WERI-Rb-1 (cell line): ENCODE measurements at regions not wholly inside any gene's neighbourhood (a gene's known extent, or its start where the extent isn't known, plus 50 kb on each side); places are given as distances from the start of the nearest gene placed in this dataset.
"Not testable (repeated sequence)": the region's sequence is repeated elsewhere in the genome, so short reads cannot be mapped to it uniquely, and the experiment has no call there.

Experiments
- DNase-seq: peaks from one replicate; pipeline ENCODE4 v3.0.0-alpha.2; 2020
- H3K27ac ChIP-seq: fragments of 250-450 bp; sonication (Bioruptor Pico); 2 replicates; pipeline ENCODE4 v1.5.1; 2020; ENCODE audit warnings: mild to moderate bottlenecking, moderate library complexity
- H3K27me3 ChIP-seq: fragments of 250-450 bp; sonication (Bioruptor Pico); 2 replicates; pipeline ENCODE4 v1.5.1; 2021; ENCODE audit warnings: mild to moderate bottlenecking, low read depth, moderate library complexity; ENCODE audit not compliant: insufficient read depth, severe bottlenecking
- H3K36me3 ChIP-seq: fragments of 250-450 bp; sonication (Bioruptor Pico); 2 replicates; pipeline ENCODE4 v1.5.1; 2020; ENCODE audit warnings: mild to moderate bottlenecking, moderate library complexity
- H3K4me3 ChIP-seq: 2 replicates; pipeline ENCODE4 v1.5.1; 2011; ENCODE audit warnings: low read depth, mild to moderate bottlenecking, control low read depth, low read length
- H3K9me3 ChIP-seq: fragments of 250-450 bp; sonication (Bioruptor Pico); 2 replicates; pipeline ENCODE4 v1.5.1; 2021; ENCODE audit warnings: mild to moderate bottlenecking, moderate library complexity; ENCODE audit not compliant: severe bottlenecking
- CTCF ChIP-seq: IDR thresholded peaks from 2 replicates; pipeline ENCODE4 v1.5.1; 2011; ENCODE audit warnings: low read depth, mild to moderate bottlenecking, control low read depth, inconsistent platforms, low read length

DNA sequence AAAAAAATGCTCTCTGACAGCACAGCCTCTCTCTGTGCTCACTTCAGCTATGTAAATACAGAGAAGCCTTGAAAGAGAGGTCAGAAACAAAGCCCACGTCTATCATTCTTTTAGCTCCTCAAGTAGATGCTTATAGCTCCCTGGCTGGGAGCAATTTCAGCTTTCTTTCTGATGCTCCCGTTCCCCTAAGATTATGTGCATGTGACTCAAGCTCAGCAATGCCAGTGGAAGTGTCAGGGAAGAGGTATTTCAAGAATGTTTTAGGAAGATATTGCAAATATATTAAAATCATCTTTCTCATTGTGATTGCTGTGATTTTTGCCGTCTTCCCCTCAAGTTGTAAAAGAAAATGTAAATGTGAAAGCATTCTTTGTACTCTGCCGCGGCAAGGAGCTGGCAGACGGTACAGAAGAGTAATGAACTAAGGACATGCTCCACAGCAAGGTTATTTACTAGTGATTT is 1353.7 kb upstream of the ACO1 start:
- Histone ChIP-seq H3K36me3 (no peaks in the 10 kb centered on the region), H3K27me3 (no peaks in the 10 kb centered on the region), H3K4me3 (no peak overlapping the region), H3K27ac (no peak overlapping the region), H3K9me3 (no peaks in the 10 kb centered on the region)
- no peak for TF ChIP-seq CTCF
- DNase-seq: no peak

DNA sequence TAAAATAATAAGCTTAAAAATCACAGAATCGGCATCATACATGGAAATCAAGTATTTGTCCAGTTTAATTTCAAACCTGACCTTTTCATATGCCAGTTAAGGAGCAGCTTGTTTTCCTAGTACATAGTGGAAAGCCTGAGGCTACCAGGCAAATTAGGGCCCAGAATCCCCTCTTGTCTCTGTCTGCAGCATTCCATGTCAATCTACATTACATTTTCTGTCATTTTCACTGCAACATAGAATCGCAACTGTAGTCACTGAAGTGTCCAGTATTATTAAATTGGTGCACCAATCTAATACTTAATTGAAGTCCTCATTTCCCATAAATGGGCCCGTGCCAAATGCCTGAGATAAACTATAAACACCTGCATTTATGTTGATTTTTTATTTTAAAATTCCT is 1352.2 kb upstream of the ACO1 start:
- H3K4me3 ChIP-seq: no peak overlapping the region
- DNase-seq: no peak
- H3K36me3 ChIP-seq: no peaks in the 10 kb centered on the region
- H3K27ac ChIP-seq: no peak overlapping the region
- no peaks in the 10 kb centered on the region for H3K9me3 ChIP-seq
- no peak for TF ChIP-seq CTCF
- no peaks in the 10 kb centered on the region for H3K27me3 ChIP-seq

- H3K27ac ChIP-seq: no peak overlapping the region
- no peaks in the 10 kb centered on the region for H3K36me3 ChIP-seq
- DNase-seq: no peak
- TF ChIP-seq CTCF: no peak
- H3K4me3 ChIP-seq: no peak overlapping the region
- H3K27me3 ChIP-seq: no peaks in the 10 kb centered on the region
- H3K9me3 ChIP-seq: no peaks in the 10 kb centered on the region
These were observed 1350.1 kb upstream of the ACO1 start for GRCh38 chr9:31034311-31034710.

DNA sequence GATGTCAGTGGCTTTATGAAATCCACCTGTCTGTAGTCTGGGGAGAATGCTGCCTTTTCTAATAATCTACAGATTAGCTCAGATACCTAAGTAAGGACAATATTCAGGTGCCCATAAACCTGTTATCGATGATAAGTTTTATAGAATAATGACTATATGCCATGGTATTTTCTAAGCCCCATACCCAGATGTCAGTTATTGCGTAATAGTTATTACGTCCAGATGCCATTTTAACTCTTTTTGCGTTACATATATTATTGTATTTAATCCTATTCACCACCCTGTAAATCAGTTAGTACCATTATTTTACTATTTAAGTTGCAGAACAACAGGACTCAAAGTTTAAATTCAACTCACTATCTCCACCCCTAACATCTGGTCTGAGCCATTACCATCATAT is 1343.9 kb upstream of the ACO1 start:
- H3K4me3 ChIP-seq: no peak overlapping the region
- TF ChIP-seq CTCF: no peak
- H3K36me3 ChIP-seq: no peaks in the 10 kb centered on the region
- no peak overlapping the region for H3K27ac ChIP-seq
- H3K9me3 ChIP-seq: no peaks in the 10 kb centered on the region
- no peak for DNase-seq
- H3K27me3 ChIP-seq: no peaks in the 10 kb centered on the region

- Histone ChIP-seq H3K4me3 (no peak overlapping the region), H3K27me3 (no peaks in the 10 kb centered on the region), H3K9me3 (no peaks in the 10 kb centered on the region), H3K27ac (no peak overlapping the region), H3K36me3 (no peaks in the 10 kb centered on the region)
- DNase-seq: no peak
- no peak for TF ChIP-seq CTCF
These were observed 1338.6 kb upstream of the ACO1 start for GRCh38 chr9:31045810-31046209.

GRCh38 chr9:31061592-31061991 is 1322.9 kb upstream of the ACO1 start:
- not testable (repeated sequence) for H3K27ac ChIP-seq

More at GRCh38 chr9:31061592-31061991, 1322.9 kb upstream of the ACO1 start:
- H3K9me3 ChIP-seq, H3K4me3 ChIP-seq, H3K27me3 ChIP-seq, H3K36me3 ChIP-seq, DNase-seq: not testable (repeated sequence)
